ENCODE measurements at regions not wholly inside any gene's neighbourhood (a gene's known extent, or its start where the extent isn't known, plus 50 kb on each side); places are given as distances from the start of the nearest gene placed in this dataset.
"Not testable (repeated sequence)": the region's sequence is repeated elsewhere in the genome, so short reads cannot be mapped to it uniquely, and the experiment has no call there.

- not testable (repeated sequence) for DNase-seq (ENCODE audit: low read depth)
Observed at GRCh38 chr12:9449657-9450126, 158.0 kb downstream of the KLRB1 start.

- no peak for DNase-seq (ENCODE audit: low read depth)
Observed at GRCh38 chr12:9449181-9449580, 158.5 kb downstream of the KLRB1 start.

GRCh38 chr12:9448648-9449047, 159.1 kb downstream of the KLRB1 start:
- DNase-seq (ENCODE audit: low read depth) = not testable (repeated sequence)

GRCh38 chr12:9447791-9448614, 159.7 kb downstream of the KLRB1 start:
- peak; percentile 55 for DNase-seq (ENCODE audit: low read depth)

DNA sequence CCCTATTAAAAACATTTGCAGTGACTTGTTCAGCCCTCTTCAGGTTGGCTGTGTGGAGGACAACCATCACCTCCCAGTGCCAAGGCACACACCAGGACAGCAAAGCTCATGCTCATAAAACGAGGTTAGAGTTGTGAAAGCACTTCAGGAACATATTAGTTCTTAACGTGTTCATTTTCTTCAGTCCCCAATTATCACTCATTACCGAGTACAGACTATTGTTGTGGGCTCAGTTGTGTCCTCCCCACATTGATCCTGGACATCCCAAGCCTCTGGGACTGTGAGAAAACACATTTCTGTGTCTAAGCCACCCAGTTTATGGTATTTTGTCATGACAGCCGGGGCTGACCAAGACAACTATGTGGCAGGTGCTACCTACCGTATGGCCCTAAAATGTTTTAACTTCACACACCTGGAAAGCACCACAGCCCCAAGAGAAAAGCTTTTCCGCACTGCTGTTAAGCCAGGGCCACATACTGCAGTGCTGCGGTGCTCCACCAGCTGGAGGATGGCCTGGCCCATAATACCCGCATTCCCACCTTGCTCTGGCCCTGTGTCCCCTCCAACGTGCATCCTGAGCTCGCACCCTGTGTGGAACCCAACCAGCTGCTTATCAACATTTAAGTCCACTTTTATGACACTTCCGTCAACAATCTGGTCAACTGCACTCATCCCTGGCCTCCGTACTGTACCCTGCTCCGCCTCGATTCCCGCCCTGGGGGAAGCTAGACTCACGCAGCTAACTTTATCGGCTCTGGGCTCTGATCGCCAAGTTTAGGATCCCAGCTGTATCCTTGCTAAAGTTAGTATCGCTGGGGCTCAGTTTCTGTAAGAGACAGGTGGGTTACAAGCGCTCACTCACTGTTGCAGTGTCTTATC, 160.6 kb downstream of the KLRB1 start:
- not testable (repeated sequence) for DNase-seq (ENCODE audit: low read depth)

DNA sequence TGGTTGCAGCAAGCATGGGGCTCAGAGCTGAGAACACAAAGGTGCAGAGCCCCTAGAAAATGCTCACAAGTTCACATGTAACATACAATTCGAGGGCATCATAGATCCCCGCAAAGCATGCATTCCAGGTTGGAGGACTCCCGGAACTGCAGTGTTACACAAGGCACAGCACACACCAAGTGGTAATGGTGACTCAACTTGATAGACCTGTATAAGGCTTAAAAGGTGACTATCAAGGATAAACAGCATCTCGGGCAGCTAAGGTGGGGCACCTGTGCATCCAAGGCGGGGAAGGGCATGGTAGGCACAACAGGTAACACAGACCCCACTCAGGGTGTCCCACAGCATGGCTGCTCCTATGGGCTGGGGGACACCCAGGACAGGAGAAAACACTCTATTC, 167.3 kb downstream of the KLRB1 start:
- not testable (repeated sequence) for DNase-seq (ENCODE audit: low read depth)

GRCh38 chr12:9435682-9436081, 172.0 kb downstream of the KLRB1 start:
- DNase-seq (ENCODE audit: low read depth) = not testable (repeated sequence)

DNA sequence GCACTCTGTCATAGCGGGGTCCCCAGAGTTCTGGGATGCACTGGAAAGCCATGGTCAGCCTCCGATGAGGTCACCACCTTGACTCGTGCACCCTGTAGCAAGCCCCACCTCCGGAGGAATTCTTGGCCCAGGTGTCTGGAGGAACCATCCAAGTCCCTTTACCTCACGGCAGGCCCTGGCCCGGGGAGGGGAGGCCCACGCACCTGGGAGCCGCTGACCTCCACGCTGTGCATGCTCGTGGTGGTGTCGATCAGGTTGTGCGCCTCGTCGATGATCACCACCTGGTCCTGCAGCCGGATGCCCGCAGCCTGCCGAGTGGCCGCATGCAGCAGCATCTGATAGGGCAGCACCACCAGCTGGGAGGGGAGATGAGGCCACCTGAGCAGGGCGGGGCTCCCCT, 177.3 kb downstream of the KLRB1 start:
- not testable (repeated sequence) for DNase-seq (ENCODE audit: low read depth)

GRCh38 chr12:9428856-9429255, 178.9 kb downstream of the KLRB1 start:
- not testable (repeated sequence) for DNase-seq (ENCODE audit: low read depth)

- not testable (repeated sequence) for DNase-seq (ENCODE audit: low read depth)
Observed at GRCh38 chr12:9425429-9425828, 182.3 kb downstream of the KLRB1 start.

DNA sequence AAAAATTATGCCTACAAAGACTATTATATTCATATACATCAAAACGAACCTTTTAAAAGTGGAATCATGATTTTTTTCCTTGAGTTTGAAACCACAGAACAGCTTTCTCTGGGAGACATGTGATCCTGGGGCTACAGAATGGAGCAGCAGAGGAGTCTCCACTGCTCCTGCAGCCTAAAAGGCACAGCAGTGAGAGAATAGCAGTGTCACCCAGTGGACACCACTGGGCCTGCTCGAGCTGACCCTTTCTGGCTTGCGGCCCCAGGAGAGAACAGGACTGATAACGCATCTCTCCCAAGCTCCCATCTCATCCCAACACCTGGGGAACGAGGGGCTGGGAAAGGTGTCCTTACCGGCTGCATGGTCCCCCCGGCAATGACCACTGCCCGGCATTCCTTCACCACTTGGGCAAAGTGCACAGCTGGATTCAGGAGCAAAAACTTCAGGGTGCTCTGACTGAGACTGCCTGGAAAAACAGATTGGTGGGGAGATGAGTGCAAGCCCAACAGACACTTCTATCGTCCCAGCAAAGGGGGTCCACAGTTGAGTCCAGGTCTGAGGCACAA, 183.5 kb downstream of the KLRB1 start:
- DNase-seq (ENCODE audit: low read depth) = not testable (repeated sequence)

DNA sequence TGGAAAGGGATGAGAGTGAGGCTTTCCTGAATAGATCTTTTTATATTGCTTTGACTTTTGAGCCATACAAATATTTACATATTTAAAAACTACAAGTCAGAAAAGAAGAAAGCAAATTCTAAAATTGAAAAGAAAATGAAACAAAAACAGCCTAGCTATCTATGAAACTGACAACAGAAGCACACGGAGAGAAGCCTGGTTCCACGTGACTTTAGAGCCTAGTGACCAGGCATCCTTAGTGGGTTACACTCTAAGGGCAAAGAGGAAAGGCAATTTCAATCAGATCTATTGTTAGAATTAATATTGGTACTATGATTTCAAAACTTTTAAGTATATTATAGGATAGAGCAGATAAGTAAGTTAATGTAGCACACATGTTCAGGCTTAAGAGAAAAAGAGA, 185.0 kb downstream of the KLRB1 start:
- DNase-seq (ENCODE audit: low read depth) = not testable (repeated sequence)

DNA sequence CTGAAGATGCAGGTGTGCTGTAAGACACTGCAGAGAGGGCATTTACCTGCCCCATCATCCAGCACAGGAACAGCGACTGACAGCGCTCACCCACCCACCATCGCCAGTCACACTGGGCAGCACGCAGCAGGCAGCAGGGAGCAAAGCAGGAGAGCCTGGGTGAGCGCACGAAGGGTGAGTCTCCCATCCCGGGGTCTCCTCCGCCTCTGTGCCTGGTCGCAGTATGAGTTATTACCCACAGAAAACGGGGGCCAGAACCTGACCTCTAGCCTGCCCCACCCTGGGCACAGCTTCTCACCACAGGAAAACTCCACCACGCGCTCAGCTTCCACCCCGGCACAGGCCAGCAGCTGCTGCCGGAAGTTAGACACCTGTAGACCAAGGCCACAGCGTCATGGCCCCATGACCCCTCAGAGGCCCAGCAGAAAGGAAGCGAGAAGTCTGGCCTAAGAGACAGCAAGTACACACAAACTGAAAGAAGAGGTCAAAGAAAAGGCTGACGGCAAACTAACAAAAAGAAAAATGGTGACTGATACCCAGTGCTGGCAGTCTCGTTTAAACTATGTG, 186.1 kb downstream of the KLRB1 start:
- DNase-seq (ENCODE audit: low read depth) = not testable (repeated sequence)

DNA sequence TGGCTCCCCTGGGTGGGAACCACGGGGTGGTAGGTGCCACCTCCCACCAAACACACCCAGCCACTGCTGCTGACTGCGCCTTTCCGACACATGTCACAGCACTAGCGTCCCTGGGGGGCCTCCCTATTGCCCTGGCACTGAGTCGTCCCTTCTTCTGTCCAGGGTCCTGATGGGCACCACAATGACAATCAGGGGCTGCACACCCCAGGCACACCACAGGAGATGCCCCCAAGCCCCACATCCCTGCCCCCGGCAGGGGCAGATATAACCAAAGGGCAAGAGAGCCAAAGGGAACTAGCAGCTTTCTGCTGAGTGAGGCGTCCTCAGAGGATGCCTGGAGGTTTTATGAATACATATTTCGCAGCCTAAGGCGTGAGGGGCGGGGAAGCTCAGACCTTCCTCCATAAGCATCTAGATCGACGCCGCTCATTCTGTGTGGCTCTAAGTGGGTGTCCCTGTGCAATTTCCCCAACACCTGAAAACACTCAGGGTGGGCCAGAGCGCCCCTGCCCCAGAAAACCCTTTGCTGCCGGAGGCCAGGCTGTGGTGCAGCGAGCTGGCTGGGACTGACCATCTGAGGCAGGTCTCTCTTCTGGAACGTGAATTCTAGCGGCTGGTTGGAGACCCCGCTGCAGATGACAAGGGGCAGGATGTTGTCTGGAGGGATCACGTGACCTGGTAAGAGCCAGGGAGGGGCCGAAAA, 186.7 kb downstream of the KLRB1 start:
- DNase-seq (ENCODE audit: low read depth) = not testable (repeated sequence)

DNA sequence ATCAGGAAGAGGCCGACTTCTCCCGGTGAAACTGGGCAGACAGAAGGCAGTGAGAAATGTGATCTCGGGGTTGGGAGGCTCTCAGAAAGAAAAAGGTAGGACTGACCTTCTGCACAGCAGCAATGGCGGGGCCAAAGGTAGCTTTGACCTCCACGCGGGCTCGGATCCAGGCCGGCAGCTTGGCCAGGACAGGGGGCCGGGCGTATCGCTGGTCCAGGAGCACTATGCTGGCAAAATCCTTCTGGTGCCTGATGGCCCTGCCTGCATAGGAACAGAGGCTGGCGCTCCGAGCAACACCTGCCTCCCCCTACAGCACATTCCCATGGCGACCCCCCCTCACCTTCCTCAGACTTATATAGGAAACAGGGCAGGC, 189.1 kb downstream of the KLRB1 start:
- not testable (repeated sequence) for DNase-seq (ENCODE audit: low read depth)

- DNase-seq (ENCODE audit: low read depth) = not testable (repeated sequence)
Observed at GRCh38 chr12:9417947-9418668, 189.6 kb downstream of the KLRB1 start.

- DNase-seq (ENCODE audit: low read depth) = not testable (repeated sequence)
Observed at GRCh38 chr12:9417341-9417740, 190.4 kb downstream of the KLRB1 start.

- not testable (repeated sequence) for DNase-seq (ENCODE audit: low read depth)
Observed at GRCh38 chr12:9416346-9416745, 191.4 kb downstream of the KLRB1 start.

- not testable (repeated sequence) for DNase-seq (ENCODE audit: low read depth)
Observed at GRCh38 chr12:9415898-9416297, 191.8 kb downstream of the KLRB1 start.

DNA sequence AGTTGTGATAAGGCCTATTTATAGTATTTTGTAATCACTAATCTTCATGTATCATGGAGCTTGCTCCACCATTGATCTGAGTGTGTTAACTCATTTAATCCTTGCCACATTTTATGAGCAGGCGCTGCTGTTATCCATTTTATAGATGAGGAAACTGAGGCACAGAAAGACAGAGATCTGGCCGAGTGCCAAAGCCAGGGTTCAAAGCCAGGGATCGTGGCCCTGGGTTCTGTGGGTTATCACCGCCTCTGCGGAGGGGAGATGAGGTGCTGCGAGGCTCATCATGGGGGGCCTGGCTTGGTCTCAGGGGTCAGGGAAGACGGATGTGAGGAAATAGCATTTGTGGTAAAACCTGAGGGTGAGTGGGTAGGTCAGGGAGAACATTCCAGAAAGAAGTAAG, 193.9 kb downstream of the KLRB1 start:
- not testable (repeated sequence) for DNase-seq (ENCODE audit: low read depth)

DNA sequence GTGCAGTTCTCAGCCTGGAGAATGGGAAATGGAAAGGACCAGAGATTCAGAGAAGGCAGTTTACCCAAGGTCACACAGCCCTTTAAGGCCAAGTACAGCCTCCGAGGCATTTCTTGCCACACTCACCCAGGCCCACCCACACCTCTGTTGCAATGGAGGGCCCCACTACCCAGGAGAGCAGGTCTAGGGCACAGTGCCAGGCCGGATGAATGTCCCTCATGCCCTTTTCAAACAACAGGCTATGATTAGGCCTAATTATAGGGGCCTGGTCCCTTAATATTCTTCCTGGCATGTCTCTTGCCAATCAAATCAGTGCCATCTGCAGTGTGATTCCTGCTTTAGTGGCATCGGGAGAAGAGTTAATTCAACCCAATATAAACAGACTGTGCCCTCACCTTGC, 195.3 kb downstream of the KLRB1 start:
- not testable (repeated sequence) for DNase-seq (ENCODE audit: low read depth)

All from fibroblast of the conjunctiva (primary cell).